ENCODE measurements at regions not wholly inside any gene's neighbourhood (a gene's known extent, or its start where the extent isn't known, plus 50 kb on each side); places are given as distances from the start of the nearest gene placed in this dataset.

DNA sequence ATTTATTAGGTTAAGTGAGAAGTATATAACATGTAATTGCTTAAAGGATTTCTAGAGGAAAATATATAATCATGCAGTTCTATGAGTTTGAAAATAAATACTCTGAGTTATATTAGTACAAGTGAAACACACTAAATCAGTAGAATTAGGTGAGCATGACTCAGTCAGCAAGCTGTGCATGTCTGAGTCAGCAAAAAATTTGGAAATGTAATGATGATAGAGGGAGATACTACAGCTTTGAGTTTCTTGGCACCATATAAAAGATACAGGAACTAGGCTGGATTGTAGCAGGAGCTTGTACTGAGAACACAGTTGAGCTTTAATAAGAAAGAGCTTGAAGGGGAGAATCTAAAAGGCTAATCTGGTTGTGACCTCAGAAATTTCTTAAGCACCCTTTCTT, 1224.6 kb downstream of the CDH8 start:
- TF ChIP-seq EZH2 (optimal IDR thresholded peaks at IDR 0.05; ENCODE audit: low read depth, low read length) (no peak), EZH2phosphoT487 (IDR thresholded peaks at IDR 0.05; ENCODE audit: low read length) (no peak)
- TF ChIP-seq, protein P1, sequence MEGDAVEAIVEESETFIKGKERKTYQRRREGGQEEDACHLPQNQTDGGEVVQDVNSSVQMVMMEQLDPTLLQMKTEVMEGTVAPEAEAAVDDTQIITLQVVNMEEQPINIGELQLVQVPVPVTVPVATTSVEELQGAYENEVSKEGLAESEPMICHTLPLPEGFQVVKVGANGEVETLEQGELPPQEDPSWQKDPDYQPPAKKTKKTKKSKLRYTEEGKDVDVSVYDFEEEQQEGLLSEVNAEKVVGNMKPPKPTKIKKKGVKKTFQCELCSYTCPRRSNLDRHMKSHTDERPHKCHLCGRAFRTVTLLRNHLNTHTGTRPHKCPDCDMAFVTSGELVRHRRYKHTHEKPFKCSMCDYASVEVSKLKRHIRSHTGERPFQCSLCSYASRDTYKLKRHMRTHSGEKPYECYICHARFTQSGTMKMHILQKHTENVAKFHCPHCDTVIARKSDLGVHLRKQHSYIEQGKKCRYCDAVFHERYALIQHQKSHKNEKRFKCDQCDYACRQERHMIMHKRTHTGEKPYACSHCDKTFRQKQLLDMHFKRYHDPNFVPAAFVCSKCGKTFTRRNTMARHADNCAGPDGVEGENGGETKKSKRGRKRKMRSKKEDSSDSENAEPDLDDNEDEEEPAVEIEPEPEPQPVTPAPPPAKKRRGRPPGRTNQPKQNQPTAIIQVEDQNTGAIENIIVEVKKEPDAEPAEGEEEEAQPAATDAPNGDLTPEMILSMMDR (IDR thresholded peaks at IDR 0.05; ENCODE audit: low read length) = no peak
